Activated B cell treated with CpG ODN at 0.5 μM for 24 hours (primary cell): ENCODE measurements at regions not wholly inside any gene's neighbourhood (a gene's known extent, or its start where the extent isn't known, plus 50 kb on each side); places are given as distances from the start of the nearest gene placed in this dataset.

ENCODE experiments used
- ATAC-seq: fragments of 200-7000 bp; cut with Tn5 transposase; one replicate; pipeline ENCODE4 v1.10.0; 2021; ENCODE audit warnings: low read depth, mild to moderate bottlenecking, moderate library complexity
- CTCF ChIA-PET: fragments of 350-600 bp; sonication (Branson Sonifier 250); formaldehyde crosslinking; loops from one replicate; lab custom pipeline; 2021; ENCODE audit warnings: antibody characterized with exemption; lab: Charles Lee
- POLR2A ChIA-PET: fragments of 350-600 bp; sonication (Branson Sonifier 250); formaldehyde crosslinking; loops from one replicate; lab custom pipeline; 2021; ENCODE audit warnings: antibody characterized with exemption; lab: Charles Lee
- DNase-seq: peaks from one replicate; pipeline ENCODE4 v3.0.0; 2022
- H3K27ac Mint-ChIP-seq: one replicate; pipeline ENCODE4 v1.8.0; 2020; ENCODE audit warnings: mixed read lengths
- H3K27me3 Mint-ChIP-seq: one replicate; pipeline ENCODE4 v1.8.0; 2021; ENCODE audit warnings: mixed read lengths
- H3K36me3 Mint-ChIP-seq: one replicate; pipeline ENCODE4 v1.8.0; 2021; ENCODE audit warnings: low read depth, mixed read lengths
- H3K4me1 Mint-ChIP-seq: one replicate; pipeline ENCODE4 v1.8.0; 2021; ENCODE audit warnings: mixed read lengths
- H3K4me3 Mint-ChIP-seq: one replicate; pipeline ENCODE4 v1.8.0; 2020; ENCODE audit warnings: mild to moderate bottlenecking, mixed read lengths
- H3K9me3 Mint-ChIP-seq: one replicate; pipeline ENCODE4 v1.8.0; 2020; ENCODE audit warnings: mixed read lengths
- CTCF ChIP-seq: fragments of 200-600 bp; IDR thresholded peaks from one replicate; pipeline ENCODE4 v1.8.0; 2022; ENCODE audit warnings: antibody characterized with exemption, mild to moderate bottlenecking
- intact Hi-C: fragments of 100-400 bp; cut with micrococcal nuclease; formaldehyde crosslinking; loops from one replicate; pipeline ENCODE4 v1.15.1; 2024

- H3K4me1 Mint-ChIP-seq = no peaks in the 10 kb centered on the region
- intact Hi-C loops = no loop called here
- H3K36me3 Mint-ChIP-seq = no peaks in the 10 kb centered on the region
- TF ChIP-seq CTCF = no peak
- H3K9me3 Mint-ChIP-seq = peaks cover 3% of the 10 kb centered on the region
- no peak for DNase-seq
- H3K4me3 Mint-ChIP-seq = no peak overlapping the region
- ATAC-seq = no peak
- no peak overlapping the region for H3K27ac Mint-ChIP-seq
- CTCF ChIA-PET = no interaction called here
- H3K27me3 Mint-ChIP-seq = no peaks in the 10 kb centered on the region
- POLR2A ChIA-PET = no interaction called here
These were observed 114.1 kb downstream of the TNFSF13B start for GRCh38 chr13:108383667-108384066.

- no peak overlapping the region for H3K27ac Mint-ChIP-seq
- ATAC-seq (no peak), DNase-seq (no peak)
- no peaks in the 10 kb centered on the region for H3K36me3 Mint-ChIP-seq
- H3K4me1 Mint-ChIP-seq = no peaks in the 10 kb centered on the region
- no peak for TF ChIP-seq CTCF
- H3K4me3 Mint-ChIP-seq = no peak overlapping the region
- CTCF ChIA-PET = no interaction called here
- POLR2A ChIA-PET = no interaction called here
- intact Hi-C loops = no loop called here
- H3K9me3 Mint-ChIP-seq = no peaks in the 10 kb centered on the region
- H3K27me3 Mint-ChIP-seq = no peaks in the 10 kb centered on the region
These were observed 117.6 kb downstream of the TNFSF13B start for GRCh38 chr13:108387156-108387555.

- CTCF ChIA-PET = no interaction called here
- no peak overlapping the region for H3K27ac Mint-ChIP-seq
These were observed 133.3 kb downstream of the TNFSF13B start for GRCh38 chr13:108402850-108403249.

GRCh38 chr13:108407495-108407894, 138.0 kb downstream of the TNFSF13B start:
- H3K36me3 Mint-ChIP-seq = no peaks in the 10 kb centered on the region
- DNase-seq (no peak), ATAC-seq (no peak)
- no peak overlapping the region for H3K27ac Mint-ChIP-seq
- no peak for TF ChIP-seq CTCF
- peaks cover 2% of the 10 kb centered on the region for H3K27me3 Mint-ChIP-seq
- H3K9me3 Mint-ChIP-seq = no peaks in the 10 kb centered on the region
- intact Hi-C loops = no loop called here
- CTCF ChIA-PET = no interaction called here
- peaks cover 1% of the 10 kb centered on the region for H3K4me1 Mint-ChIP-seq
- POLR2A ChIA-PET = no interaction called here
- H3K4me3 Mint-ChIP-seq = no peak overlapping the region

More at GRCh38 chr13:108402850-108403249, 133.3 kb downstream of the TNFSF13B start:
- Mint-ChIP-seq H3K4me1 (no peaks in the 10 kb centered on the region), H3K4me3 (no peak overlapping the region), H3K9me3 (no peaks in the 10 kb centered on the region), H3K27me3 (peaks cover 2% of the 10 kb centered on the region), H3K36me3 (no peaks in the 10 kb centered on the region)
- DNase-seq (no peak), ATAC-seq (no peak)
- intact Hi-C loops = no loop called here
- TF ChIP-seq CTCF = no peak
- POLR2A ChIA-PET = no interaction called here

GRCh38 chr13:108408672-108409071, 139.2 kb downstream of the TNFSF13B start:
- no peak for DNase-seq
- H3K9me3 Mint-ChIP-seq = no peaks in the 10 kb centered on the region
- TF ChIP-seq CTCF = no peak
- peaks cover 1% of the 10 kb centered on the region for H3K4me1 Mint-ChIP-seq
- H3K4me3 Mint-ChIP-seq = no peak overlapping the region
- CTCF ChIA-PET = no interaction called here
- no peak overlapping the region for H3K27ac Mint-ChIP-seq
- intact Hi-C loops = no loop called here
- peaks cover 2% of the 10 kb centered on the region for H3K27me3 Mint-ChIP-seq
- H3K36me3 Mint-ChIP-seq = no peaks in the 10 kb centered on the region
- POLR2A ChIA-PET = no interaction called here
- ATAC-seq = no peak
